HCT116 (cell line): ENCODE measurements at regions not wholly inside any gene's neighbourhood (a gene's known extent, or its start where the extent isn't known, plus 50 kb on each side); places are given as distances from the start of the nearest gene placed in this dataset.

ENCODE experiments used
- ATAC-seq: fragments of 200-7000 bp; cut with Tn5 transposase; 2 replicates; pipeline ENCODE4 v1.9.1; 2020; ENCODE audit warnings: mild to moderate bottlenecking, moderate library complexity
- BruUV-seq: library from RNA; stranded (reverse); fragments of 400-500 nt; replicated peaks from 2 replicates; lab custom pipeline; 2021; lab: Mats Ljungman, UMichigan
- CTCF ChIA-PET: fragments of 300-600 bp; sonication (Branson Sonifier 250); formaldehyde crosslinking; loops from one replicate; lab custom pipeline; 2021; ENCODE audit warnings: antibody characterized with exemption; lab: Charles Lee
- POLR2A ChIA-PET: fragments of 300-600, 350-600 bp; sonication (Branson Sonifier 250); formaldehyde crosslinking; loops from one replicate; lab custom pipeline; 2021; ENCODE audit warnings: antibody characterized with exemption; lab: Charles Lee
- RAD21 ChIA-PET, 2 experiments: fragments of 300-600 bp; sonication (Branson Sonifier 250); formaldehyde crosslinking; loops; one replicate each; lab custom pipeline; 2023; ENCODE audit warnings: low total read pairs in 2 of 2; ENCODE audit not compliant: uncharacterized antibody in 2 of 2, unreplicated experiment in 2 of 2, low non-redundant PET in 1 of 2; lab: Charles Lee
- DNase-seq: peaks from one replicate; pipeline ENCODE4 v3.0.0-alpha.2; 2010; ENCODE audit warnings: low read depth, low spot score
- H2AFZ ChIP-seq: fragments of 200-600 bp; shearing (Covaris generic), sonication (generic); 2 replicates; pipeline ENCODE4 v1.6.1; 2017; ENCODE audit warnings: low read depth, mixed run types, mixed read lengths, antibody characterized with exemption, low read length; ENCODE audit not compliant: poor library complexity, severe bottlenecking
- H3K27ac ChIP-seq: 2 replicates; pipeline ENCODE4 v1.5.1; 2012; ENCODE audit warnings: low read depth, low read length
- H3K27me3 ChIP-seq: fragments of 200-600 bp; sonication (generic); 2 replicates; pipeline ENCODE4 v1.6.1; 2016; ENCODE audit warnings: mixed run types, low read length, mixed read lengths; ENCODE audit not compliant: insufficient read depth
- H3K36me3 ChIP-seq, 2 experiments: fragments of 200-500 bp in 1 of 2; fragments of 200-600 bp in 1 of 2; sonication (Bioruptor generic) in 1 of 2; sonication (generic) in 1 of 2; 2 replicates each; pipeline versions ENCODE4 v1.5.1 to v1.6.1; 2014 to 2016; ENCODE audit warnings: low read length in 2 of 2, inconsistent platforms in 1 of 2, mixed read lengths in 1 of 2, mixed run types in 1 of 2; ENCODE audit not compliant: insufficient read depth in 2 of 2, control insufficient read depth in 1 of 2
- H3K4me1 ChIP-seq, 2 experiments: fragments of 200-600 bp in 1 of 2; sonication (generic) in 1 of 2; 2 replicates each; pipeline versions ENCODE4 v1.5.1 to v1.6.1; 2012 to 2017; ENCODE audit warnings: low read length in 2 of 2, inconsistent platforms in 1 of 2, mild to moderate bottlenecking in 1 of 2, mixed read lengths in 1 of 2, mixed run types in 1 of 2, moderate library complexity in 1 of 2; ENCODE audit not compliant: insufficient read depth in 2 of 2, control insufficient read depth in 1 of 2
- H3K4me2 ChIP-seq: fragments of 200-600 bp; sonication (generic); 2 replicates; pipeline ENCODE4 v1.6.1; 2017; ENCODE audit warnings: mixed run types, low read length, mixed read lengths
- H3K4me3 ChIP-seq, 2 experiments: fragments of 200-600 bp in 1 of 2; sonication (generic) in 1 of 2; replicated peaks in 1 of 2; 2 replicates each; pipeline ENCODE4 v1.5.1; 2011 to 2016; ENCODE audit warnings: low read length in 2 of 2, control low read depth in 1 of 2, low read depth in 1 of 2, mild to moderate bottlenecking in 1 of 2, mixed read lengths in 1 of 2, mixed run types in 1 of 2
- H3K79me2 ChIP-seq: fragments of 200-600 bp; sonication (generic); 2 replicates; pipeline ENCODE4 v1.6.1; 2017; ENCODE audit warnings: mild to moderate bottlenecking, mixed run types, low read length, moderate library complexity, mixed read lengths; ENCODE audit not compliant: insufficient read depth
- H3K9ac ChIP-seq: fragments of 200-600 bp; sonication (generic); 2 replicates; pipeline ENCODE4 v1.6.1; 2016; ENCODE audit warnings: low read length, mixed read lengths
- H3K9me2 ChIP-seq: fragments of 200-600 bp; sonication (generic), shearing (Covaris generic); 2 replicates; pipeline ENCODE4 v1.6.1; 2017; ENCODE audit warnings: mixed run types, mild to moderate bottlenecking, moderate library complexity; ENCODE audit not compliant: insufficient read depth
- H3K9me3 ChIP-seq, 2 experiments: fragments of 200-500 bp in 1 of 2; fragments of 200-600 bp in 1 of 2; sonication (Bioruptor generic) in 1 of 2; sonication (generic) in 1 of 2; 2 replicates each; pipeline ENCODE4 v1.6.1; 2014 to 2017; ENCODE audit warnings: low read length in 2 of 2, mixed read lengths in 2 of 2, inconsistent platforms in 1 of 2, low read depth in 1 of 2, mild to moderate bottlenecking in 1 of 2, mixed run types in 1 of 2, moderate library complexity in 1 of 2; ENCODE audit not compliant: control insufficient read depth in 1 of 2, insufficient read depth in 1 of 2
- H4K20me1 ChIP-seq: fragments of 200-600 bp; sonication (generic), shearing (Covaris generic); 2 replicates; pipeline ENCODE4 v1.6.1; 2017; ENCODE audit warnings: mixed run types, mild to moderate bottlenecking, moderate library complexity; ENCODE audit not compliant: insufficient read depth
- CBX3 ChIP-seq: IDR thresholded peaks from 2 replicates; pipeline ENCODE4 v1.6.1; 2012; ENCODE audit warnings: low read depth
- CEBPB ChIP-seq: IDR thresholded peaks from 2 replicates; pipeline ENCODE4 v1.6.1; 2012; ENCODE audit warnings: low read depth
- CTCF ChIP-seq, 3 experiments: fragments of 200-600 bp in 1 of 3; sonication (generic) in 1 of 3; IDR thresholded peaks in 2 of 3; conservative IDR thresholded peaks in 1 of 3; 2 replicates each; pipeline ENCODE4 v1.5.1; 2012 to 2017; ENCODE audit warnings: low read depth in 2 of 3, low read length in 2 of 3, antibody characterized with exemption in 1 of 3, borderline replicate concordance in 1 of 3, control low read depth in 1 of 3, mild to moderate bottlenecking in 1 of 3, mixed read lengths in 1 of 3, mixed run types in 1 of 3, moderate library complexity in 1 of 3; ENCODE audit not compliant: insufficient read depth in 1 of 3
- EGR1 ChIP-seq: IDR thresholded peaks from 2 replicates; pipeline ENCODE4 v1.6.1; 2012; ENCODE audit warnings: low read depth
- EZH2 ChIP-seq: fragments of 200-600 bp; sonication (generic); IDR thresholded peaks from 2 replicates; pipeline ENCODE4 v1.6.1; 2017; ENCODE audit warnings: antibody characterized with exemption, mixed run types
- EZH2phosphoT487 ChIP-seq: fragments of 200-600 bp; IDR thresholded peaks from 2 replicates; pipeline ENCODE4 v1.6.1; 2018; ENCODE audit warnings: antibody characterized with exemption, borderline replicate concordance
- FOSL1 ChIP-seq: IDR thresholded peaks from 2 replicates; pipeline ENCODE4 v1.6.1; 2012; ENCODE audit warnings: low read depth
- RAD21 ChIP-seq: IDR thresholded peaks from 2 replicates; pipeline ENCODE4 v1.6.1; 2012; ENCODE audit warnings: low read depth, mild to moderate bottlenecking
- SIN3A ChIP-seq: IDR thresholded peaks from 2 replicates; pipeline ENCODE4 v1.6.1; 2012; ENCODE audit warnings: low read depth
- SP1 ChIP-seq: IDR thresholded peaks from 2 replicates; pipeline ENCODE4 v1.6.1; 2012; ENCODE audit warnings: low read depth
- SRF ChIP-seq: IDR thresholded peaks from 2 replicates; pipeline ENCODE4 v1.6.1; 2012; ENCODE audit warnings: low read depth
- TCF7L2 ChIP-seq: IDR thresholded peaks from 2 replicates; pipeline ENCODE4 v1.7.0; 2011; ENCODE audit warnings: borderline replicate concordance, inconsistent platforms; ENCODE audit not compliant: insufficient read depth, insufficient read length; ENCODE audit errors: extremely low read depth
- YY1 ChIP-seq: IDR thresholded peaks from 2 replicates; pipeline ENCODE4 v1.6.1; 2011; ENCODE audit warnings: low read length, low read depth, moderate library complexity, mild to moderate bottlenecking; ENCODE audit not compliant: insufficient replicate concordance; ENCODE audit errors: extremely low read depth
- ZFX ChIP-seq: fragments of 450-650 bp; IDR thresholded peaks from 2 replicates; pipeline ENCODE4 v1.6.1; 2017
- ZNF274 ChIP-seq: fragments of 200-500 bp; sonication (Bioruptor generic); IDR thresholded peaks from 2 replicates; pipeline ENCODE4 v1.6.1; 2014; ENCODE audit warnings: mild to moderate bottlenecking, low read depth, low read length, inconsistent platforms
- intact Hi-C: fragments of 100-400 bp; cut with micrococcal nuclease; formaldehyde crosslinking; loops from 2 replicates; pipeline ENCODE4 v1.10.0; 2022
- TF ChIP-seq, protein P1 (sequence below): IDR thresholded peaks from 2 replicates; pipeline ENCODE4 v1.6.1; 2011; ENCODE audit warnings: mild to moderate bottlenecking, low read length, moderate library complexity; ENCODE audit not compliant: insufficient replicate concordance; ENCODE audit errors: extremely low read depth
- TF ChIP-seq, protein P2 (sequence below): IDR thresholded peaks from 2 replicates; pipeline ENCODE4 v1.6.1; 2012; ENCODE audit warnings: low read depth
- TF ChIP-seq, protein P3 (sequence below): IDR thresholded peaks from 2 replicates; pipeline ENCODE4 v1.6.1; 2012

DNA sequence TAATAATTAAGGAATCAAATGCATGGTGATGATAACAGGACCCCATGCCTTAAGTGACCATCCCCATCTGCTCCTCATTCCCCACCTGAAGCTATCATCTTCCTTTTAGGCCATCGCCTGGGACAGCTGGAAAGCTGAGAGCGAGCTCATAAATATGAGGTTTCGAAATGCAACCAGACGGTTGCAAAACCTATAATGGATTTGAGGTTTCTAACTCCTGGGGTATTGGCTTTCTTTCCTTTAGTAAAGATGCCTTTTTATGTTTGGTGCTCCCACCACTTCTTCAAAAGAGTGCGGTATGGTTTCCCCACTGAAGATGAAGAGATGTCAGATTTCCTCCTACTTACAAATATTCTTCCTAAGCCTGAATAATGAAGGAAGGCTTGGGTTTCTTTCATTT is 1589.5 kb upstream of the PIK3C3 start:
- Histone ChIP-seq H3K9me3 (peaks cover 0 to 11% of the 10 kb centered on the region in 2 experiments; a peak in 1 of 4 replicates), H3K9me2 (no peaks in the 10 kb centered on the region), H3K36me3 (no peaks in the 10 kb centered on the region)
- CTCF ChIA-PET = no interaction called here
- no peak for DNase-seq
- intact Hi-C loops = no loop called here
- no TSS peak for BruUV-seq
- no peak for TF ChIP-seq FOSL1
- TF ChIP-seq, protein P1, sequence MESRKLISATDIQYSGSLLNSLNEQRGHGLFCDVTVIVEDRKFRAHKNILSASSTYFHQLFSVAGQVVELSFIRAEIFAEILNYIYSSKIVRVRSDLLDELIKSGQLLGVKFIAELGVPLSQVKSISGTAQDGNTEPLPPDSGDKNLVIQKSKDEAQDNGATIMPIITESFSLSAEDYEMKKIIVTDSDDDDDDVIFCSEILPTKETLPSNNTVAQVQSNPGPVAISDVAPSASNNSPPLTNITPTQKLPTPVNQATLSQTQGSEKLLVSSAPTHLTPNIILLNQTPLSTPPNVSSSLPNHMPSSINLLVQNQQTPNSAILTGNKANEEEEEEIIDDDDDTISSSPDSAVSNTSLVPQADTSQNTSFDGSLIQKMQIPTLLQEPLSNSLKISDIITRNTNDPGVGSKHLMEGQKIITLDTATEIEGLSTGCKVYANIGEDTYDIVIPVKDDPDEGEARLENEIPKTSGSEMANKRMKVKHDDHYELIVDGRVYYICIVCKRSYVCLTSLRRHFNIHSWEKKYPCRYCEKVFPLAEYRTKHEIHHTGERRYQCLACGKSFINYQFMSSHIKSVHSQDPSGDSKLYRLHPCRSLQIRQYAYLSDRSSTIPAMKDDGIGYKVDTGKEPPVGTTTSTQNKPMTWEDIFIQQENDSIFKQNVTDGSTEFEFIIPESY = no peak
- TF ChIP-seq TCF7L2 = no peak
- TF ChIP-seq ZFX = no peak
- no peak for TF ChIP-seq ZNF274
- TF ChIP-seq SIN3A = no peak
- TF ChIP-seq RAD21 = no peak
- TF ChIP-seq SP1 = no peak
- TF ChIP-seq, protein P2, sequence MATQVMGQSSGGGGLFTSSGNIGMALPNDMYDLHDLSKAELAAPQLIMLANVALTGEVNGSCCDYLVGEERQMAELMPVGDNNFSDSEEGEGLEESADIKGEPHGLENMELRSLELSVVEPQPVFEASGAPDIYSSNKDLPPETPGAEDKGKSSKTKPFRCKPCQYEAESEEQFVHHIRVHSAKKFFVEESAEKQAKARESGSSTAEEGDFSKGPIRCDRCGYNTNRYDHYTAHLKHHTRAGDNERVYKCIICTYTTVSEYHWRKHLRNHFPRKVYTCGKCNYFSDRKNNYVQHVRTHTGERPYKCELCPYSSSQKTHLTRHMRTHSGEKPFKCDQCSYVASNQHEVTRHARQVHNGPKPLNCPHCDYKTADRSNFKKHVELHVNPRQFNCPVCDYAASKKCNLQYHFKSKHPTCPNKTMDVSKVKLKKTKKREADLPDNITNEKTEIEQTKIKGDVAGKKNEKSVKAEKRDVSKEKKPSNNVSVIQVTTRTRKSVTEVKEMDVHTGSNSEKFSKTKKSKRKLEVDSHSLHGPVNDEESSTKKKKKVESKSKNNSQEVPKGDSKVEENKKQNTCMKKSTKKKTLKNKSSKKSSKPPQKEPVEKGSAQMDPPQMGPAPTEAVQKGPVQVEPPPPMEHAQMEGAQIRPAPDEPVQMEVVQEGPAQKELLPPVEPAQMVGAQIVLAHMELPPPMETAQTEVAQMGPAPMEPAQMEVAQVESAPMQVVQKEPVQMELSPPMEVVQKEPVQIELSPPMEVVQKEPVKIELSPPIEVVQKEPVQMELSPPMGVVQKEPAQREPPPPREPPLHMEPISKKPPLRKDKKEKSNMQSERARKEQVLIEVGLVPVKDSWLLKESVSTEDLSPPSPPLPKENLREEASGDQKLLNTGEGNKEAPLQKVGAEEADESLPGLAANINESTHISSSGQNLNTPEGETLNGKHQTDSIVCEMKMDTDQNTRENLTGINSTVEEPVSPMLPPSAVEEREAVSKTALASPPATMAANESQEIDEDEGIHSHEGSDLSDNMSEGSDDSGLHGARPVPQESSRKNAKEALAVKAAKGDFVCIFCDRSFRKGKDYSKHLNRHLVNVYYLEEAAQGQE = no peak
- no peak for TF ChIP-seq CEBPB
- no peak for TF ChIP-seq CBX3
- TF ChIP-seq YY1 = no peak
- TF ChIP-seq, protein P3, sequence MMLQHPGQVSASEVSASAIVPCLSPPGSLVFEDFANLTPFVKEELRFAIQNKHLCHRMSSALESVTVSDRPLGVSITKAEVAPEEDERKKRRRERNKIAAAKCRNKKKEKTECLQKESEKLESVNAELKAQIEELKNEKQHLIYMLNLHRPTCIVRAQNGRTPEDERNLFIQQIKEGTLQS = no peak
- TF ChIP-seq EGR1 = no peak
- no peak for TF ChIP-seq CTCF (IDR thresholded peaks at IDR 0.05 in 2 of 3, conservative IDR thresholded peaks at IDR 0.05 in 1 of 3; ENCODE audit: borderline replicate concordance in 1 of 3, insufficient read depth in 1 of 3, low read depth in 2 of 3, low read length in 2 of 3)
- TF ChIP-seq EZH2 = no peak
- TF ChIP-seq SRF = no peak
- no peak for TF ChIP-seq EZH2phosphoT487
- TF ChIP-seq, all 23 proteins: peak for 0
- no peaks in the 10 kb centered on the region for H3K4me1 ChIP-seq
- ATAC-seq = no peak
- no peaks in the 10 kb centered on the region for H4K20me1 ChIP-seq
- ChIA-PET RAD21 (no interaction called here), POLR2A (no interaction called here)
- no peak overlapping the region for H3K27ac ChIP-seq
- no peak overlapping the region for H3K4me3 ChIP-seq
- H3K79me2 ChIP-seq = no peaks in the 10 kb centered on the region
- no peak overlapping the region for H2AFZ ChIP-seq
- no peaks in the 10 kb centered on the region for H3K27me3 ChIP-seq
- H3K9ac ChIP-seq = no peak overlapping the region
- no peak overlapping the region for H3K4me2 ChIP-seq
